Right ventricle myocardium inferior (tissue), 1 donor: ENCODE measurements at regions not wholly inside any gene's neighbourhood (a gene's known extent, or its start where the extent isn't known, plus 50 kb on each side); places are given as distances from the start of the nearest gene placed in this dataset.

Experiments
- ATAC-seq: fragments of 200-7000 bp; cut with Tn5 transposase; one replicate; pipeline ENCODE4 v1.9.1; 2020; ENCODE audit warnings: mild to moderate bottlenecking, moderate library complexity
- DNase-seq: peaks from one replicate; pipeline ENCODE4 v3.0.0; 2021; ENCODE audit errors: missing footprints
- intact Hi-C: fragments of 100-400 bp; cut with DNase I; formaldehyde crosslinking; loops from one replicate; pipeline ENCODE4 v1.11.0; 2022
- donor health status: DM: no; HTN: yes; CAD: no; lungs with severe emphysema.

DNA sequence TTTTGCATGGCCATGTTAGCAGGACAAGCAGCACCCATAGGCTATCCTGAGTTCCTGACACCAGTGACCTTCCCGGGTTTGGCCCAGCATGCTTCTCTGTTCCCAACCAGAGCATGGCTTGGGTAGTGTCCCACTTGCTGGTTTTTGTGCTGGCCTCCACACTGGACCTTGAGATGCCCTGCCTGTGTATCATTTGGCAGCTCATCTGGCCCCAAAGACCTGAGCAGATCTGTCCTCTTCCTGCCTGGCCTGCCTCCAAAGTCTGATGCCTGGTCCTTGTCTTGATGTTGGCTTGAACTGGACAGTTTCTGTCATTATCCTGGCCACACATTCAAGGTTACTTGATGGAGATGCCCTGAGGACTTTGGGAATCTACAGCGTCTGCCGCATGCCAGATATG lies 590.7 kb upstream of the KLF4 start:
- ATAC-seq: peak; percentile 29
- DNase-seq: no peak
- intact Hi-C loops: no loop called here

DNA sequence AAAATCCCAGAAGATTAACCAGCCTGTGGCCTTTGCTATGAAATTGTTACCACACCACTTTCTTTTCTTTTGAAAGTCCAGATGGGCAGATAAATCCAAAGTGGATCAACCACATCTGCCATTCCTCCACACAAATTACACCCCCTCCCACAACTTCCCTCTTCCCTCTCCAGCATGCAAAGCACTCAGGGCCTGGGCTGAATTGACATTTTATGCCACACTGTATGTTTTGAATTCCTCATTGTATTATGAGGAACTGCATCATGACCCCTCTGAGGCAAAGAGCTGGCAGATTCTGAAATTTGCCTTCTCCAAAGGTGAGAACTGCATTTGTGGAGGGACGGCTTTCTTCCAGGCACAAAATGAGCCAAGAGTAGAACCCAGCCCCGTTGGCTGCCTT lies 589.2 kb upstream of the KLF4 start:
- ATAC-seq: peak; percentile 53
- DNase-seq: no peak
- intact Hi-C loops: no loop called here

DNA sequence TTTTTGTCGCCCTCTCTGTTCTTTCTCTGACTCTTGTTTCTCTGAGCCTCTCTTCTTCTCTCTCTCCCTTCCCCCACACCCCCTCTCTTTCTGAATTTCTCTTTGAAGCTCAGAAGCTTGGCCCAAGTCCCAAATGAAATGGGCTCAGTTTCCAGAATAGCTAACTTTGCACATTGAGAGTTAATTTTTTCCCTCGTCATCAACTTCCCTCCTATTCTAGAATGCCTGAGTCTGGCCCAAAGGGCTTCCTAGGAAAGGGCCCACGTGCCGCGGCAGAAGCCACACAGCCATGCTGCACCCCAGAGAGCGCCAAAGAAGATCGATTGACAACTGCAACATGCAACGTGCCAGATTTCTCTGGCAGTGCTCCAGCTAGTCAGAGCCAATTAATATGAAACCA lies 588.8 kb upstream of the KLF4 start:
- intact Hi-C loops: no loop called here
- ATAC-seq: no peak
- DNase-seq: no peak

DNA sequence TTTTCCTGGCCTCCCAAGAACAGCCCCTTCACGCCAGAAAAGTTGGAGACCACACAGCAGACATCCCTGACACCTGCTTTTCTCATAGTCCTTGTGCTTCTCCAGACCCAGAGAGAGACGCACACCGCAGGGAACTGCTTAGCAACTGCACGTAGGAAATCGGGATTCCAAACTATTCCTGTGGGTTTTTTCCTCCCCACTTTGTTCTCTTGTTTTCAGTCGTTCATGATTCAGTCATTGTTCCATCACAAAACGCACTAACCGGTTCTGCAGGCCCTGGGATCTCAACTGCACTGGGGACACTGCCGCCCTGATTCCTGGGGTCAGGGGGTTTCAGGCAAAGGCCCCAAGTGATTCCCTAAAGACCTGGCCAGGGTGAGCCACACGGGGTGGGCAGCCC lies 588.0 kb upstream of the KLF4 start:
- intact Hi-C loops: no loop called here
- DNase-seq: no peak
- no peak for ATAC-seq

DNA sequence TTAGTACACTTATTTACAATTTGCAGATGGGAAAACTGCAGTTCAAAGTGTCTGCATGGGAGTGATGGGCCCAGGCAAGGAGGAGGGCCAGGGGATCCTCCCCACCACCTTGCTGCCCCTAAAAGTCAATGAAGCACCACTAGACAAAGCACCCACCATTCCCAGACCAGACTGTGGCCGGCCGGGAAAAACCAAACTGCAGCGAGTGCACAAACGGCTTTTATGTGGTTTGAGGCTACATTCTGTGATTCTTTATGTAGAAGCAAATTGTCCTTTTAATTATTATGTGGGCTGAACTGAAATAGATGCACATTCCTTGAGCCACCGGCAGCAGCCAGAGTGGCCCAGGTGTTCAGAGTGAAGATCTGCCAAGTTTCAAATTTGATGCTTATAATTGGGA lies 585.3 kb upstream of the KLF4 start:
- no peak for ATAC-seq

GRCh38 chr9:108073823-108074222 lies 584.3 kb upstream of the KLF4 start:
- no peak for ATAC-seq
- DNase-seq: no peak
- intact Hi-C loops: no loop called here

More for the DNA sequence above, 585.3 kb upstream of the KLF4 start:
- DNase-seq: no peak
- intact Hi-C loops: no loop called here

DNA sequence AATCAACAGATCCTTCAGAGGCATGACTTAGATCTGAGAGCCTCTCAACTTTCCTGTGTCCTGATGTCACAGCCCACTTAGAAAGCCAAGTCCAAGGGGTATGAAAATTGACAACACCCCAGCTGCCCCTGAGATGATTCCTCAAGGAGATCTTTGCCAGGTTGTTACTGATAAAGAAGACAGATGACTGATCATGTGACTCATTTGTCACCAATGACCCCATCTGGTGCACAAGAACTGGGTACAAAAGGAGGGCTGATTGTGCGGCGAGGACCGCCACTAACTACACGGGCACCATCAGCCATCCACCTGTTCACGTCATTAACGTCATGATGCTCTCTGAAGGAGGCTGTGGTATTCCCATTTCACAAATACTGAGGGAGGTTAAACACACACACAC lies 583.2 kb upstream of the KLF4 start:
- no peak for DNase-seq
- intact Hi-C loops: no loop called here
- no peak for ATAC-seq

DNA sequence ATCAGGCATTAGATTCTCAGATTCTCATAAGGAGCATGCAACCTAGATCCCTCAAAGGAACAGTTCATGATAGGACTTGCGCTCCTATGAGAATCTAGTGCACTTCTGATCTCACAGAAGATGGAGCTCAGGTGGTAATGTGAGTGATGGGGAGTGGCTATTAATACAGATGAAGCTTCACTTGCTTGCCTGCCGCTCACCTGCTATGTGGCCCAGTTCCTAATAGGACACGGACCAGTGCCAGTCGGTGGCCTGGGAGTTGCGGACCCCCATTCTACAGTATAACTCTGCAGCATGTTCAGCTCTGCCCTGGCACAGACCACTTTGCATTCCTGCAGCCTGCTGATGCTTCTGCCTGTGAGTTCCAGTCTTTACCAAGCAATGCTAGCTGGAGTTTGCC lies 581.3 kb upstream of the KLF4 start:
- DNase-seq: no peak
- intact Hi-C loops: no loop called here
- ATAC-seq: no peak

GRCh38 chr9:108069991-108070390 lies 580.4 kb upstream of the KLF4 start:
- ATAC-seq (no peak), DNase-seq (no peak)
- intact Hi-C loops: no loop called here

DNA sequence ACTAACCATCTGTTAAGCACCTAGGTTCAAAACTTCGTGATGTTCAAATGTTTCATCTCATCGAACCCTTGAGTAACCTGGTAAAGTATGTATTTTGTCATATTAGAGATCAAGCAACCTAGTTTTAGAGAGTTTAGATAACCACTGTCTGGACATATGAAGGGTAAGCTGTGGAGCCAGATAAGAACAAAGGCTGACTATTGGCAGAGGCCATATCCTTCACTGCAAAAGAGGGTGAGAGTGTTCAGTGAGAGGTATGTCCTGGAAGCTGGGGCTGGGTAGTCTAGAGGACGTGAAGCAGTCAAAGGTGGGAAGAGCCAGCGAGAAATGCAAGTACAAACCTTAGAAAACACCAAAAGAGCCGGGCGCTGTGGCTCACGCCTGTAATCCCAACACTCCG lies 573.1 kb upstream of the KLF4 start:
- no peak for ATAC-seq
- no peak for DNase-seq
- intact Hi-C loops: loop anchor here (1.0 kb wide), 1 partner anchor 17 kb away; no protein-coding TSS in a partner anchor

DNA sequence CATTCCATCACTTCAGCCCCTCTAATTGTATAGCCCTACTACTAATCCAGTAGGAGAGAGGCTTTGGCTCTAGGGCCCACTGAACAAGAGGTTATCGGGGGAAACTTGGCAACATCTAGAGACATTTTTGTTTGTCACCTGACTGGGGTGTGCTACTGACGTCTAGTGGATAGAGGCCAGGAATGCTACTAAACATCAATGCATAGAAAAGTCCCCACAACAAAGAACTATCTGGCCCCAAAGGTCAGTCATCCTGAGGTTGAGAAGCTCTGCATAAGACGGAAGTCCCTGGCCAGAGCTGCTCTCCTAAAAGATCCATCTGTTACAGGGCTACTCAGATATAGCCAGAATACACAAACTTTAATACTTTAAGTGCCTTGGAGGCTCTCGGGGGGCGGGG lies 570.6 kb upstream of the KLF4 start:
- ATAC-seq: no peak
- no peak for DNase-seq
- intact Hi-C loops: no loop called here

DNA sequence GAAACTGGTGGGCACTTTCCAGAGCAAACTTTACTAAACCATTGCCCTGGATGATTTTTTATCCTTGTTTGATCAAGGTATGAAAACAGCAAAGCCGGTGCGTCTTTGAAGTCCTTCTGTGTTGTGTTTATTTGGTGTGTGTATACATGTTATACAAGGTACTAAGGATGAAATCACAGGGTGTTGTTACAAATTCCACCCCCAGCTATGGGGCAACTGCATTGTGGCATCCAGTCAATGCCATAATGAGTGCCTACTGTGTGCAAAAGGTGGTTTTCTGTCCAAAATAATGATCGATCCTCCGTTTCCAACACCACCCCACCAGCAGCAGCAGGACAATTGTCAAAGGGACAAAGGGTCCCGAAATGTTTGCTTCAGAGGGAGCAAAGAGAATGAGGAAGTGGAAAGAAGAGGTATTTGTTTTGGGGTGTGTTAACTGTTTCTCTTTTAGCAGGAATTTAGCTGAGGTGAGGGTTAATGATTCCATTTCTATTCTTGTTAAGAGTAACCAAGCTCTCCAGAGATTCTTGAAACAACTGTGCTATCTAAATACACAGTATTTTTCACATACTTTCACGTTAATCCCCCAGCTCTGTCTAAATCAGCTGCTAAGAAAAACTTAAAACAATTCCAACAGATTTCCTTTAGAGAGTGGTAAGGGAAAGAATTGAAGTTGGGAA lies 568.7 kb upstream of the KLF4 start:
- DNase-seq: no peak
- intact Hi-C loops: loop anchor here (10.0 kb wide), 1 partner anchor 573 kb away; the partner anchor contains the start of gene KLF4
- ATAC-seq: no peak

GRCh38 chr9:108057421-108058134 lies 568.0 kb upstream of the KLF4 start:
- no peak for DNase-seq
- ATAC-seq: peak; percentile 63
- intact Hi-C loops: loop anchor here (10.0 kb wide), 1 partner anchor 573 kb away; the partner anchor contains the start of gene KLF4

- DNase-seq (no peak), ATAC-seq (no peak)
- intact Hi-C loops: loop anchor here (10.0 kb wide), 1 partner anchor 572 kb away; the partner anchor contains the start of gene KLF4
Measured at GRCh38 chr9:108056805-108057386, 567.3 kb upstream of the KLF4 start.

DNA sequence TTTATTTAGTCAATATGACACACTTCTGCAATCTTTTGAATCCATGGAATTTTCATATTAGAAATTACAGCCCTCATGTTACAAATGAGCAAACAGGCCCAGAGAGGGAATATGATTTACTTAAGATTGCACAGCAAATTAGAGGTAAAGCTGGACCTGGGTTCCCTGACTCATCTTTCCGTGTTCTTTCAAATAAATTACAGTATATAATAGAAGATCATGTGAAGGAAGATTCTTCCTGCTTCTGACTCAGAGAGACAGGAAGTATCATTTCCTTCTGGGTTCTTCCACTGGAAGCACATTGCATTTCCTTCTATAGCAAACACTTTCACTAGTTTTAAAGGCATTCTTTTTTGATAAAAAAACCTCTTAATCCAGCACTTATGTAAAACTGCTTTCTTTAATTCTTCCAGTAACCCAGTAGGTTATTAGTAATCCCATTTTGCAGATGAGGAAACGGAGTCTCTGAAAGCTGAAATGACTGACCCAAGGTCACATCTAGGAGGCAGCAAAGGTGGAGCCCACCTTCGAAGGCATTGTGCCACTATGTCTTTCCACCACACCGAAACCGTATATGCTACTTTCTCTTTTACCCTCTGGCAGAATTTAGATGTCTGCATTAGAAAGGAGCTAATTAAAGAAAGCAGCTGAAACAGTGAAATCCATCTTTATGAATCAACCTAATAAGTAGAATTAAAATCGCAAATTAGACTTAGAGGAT lies 566.7 kb upstream of the KLF4 start:
- intact Hi-C loops: loop anchor here (10.0 kb wide), 1 partner anchor 571 kb away; the partner anchor contains the start of gene KLF4
- DNase-seq (no peak), ATAC-seq (no peak)

GRCh38 chr9:108054131-108054630 lies 564.6 kb upstream of the KLF4 start:
- ATAC-seq: no peak
- DNase-seq: no peak
- intact Hi-C loops: loop anchor here (5.0 to 10.0 kb wide), 2 partner anchors 88 to 569 kb away; partner anchors contain the start of gene KLF4

- intact Hi-C loops: loop anchor here (5.0 to 10.0 kb wide), 2 partner anchors 89 to 569 kb away; partner anchors contain the start of gene KLF4
- peak; percentile 81 for ATAC-seq
- peak; percentile 79 for DNase-seq
Measured at GRCh38 chr9:108053555-108054061, 564.0 kb upstream of the KLF4 start.

DNA sequence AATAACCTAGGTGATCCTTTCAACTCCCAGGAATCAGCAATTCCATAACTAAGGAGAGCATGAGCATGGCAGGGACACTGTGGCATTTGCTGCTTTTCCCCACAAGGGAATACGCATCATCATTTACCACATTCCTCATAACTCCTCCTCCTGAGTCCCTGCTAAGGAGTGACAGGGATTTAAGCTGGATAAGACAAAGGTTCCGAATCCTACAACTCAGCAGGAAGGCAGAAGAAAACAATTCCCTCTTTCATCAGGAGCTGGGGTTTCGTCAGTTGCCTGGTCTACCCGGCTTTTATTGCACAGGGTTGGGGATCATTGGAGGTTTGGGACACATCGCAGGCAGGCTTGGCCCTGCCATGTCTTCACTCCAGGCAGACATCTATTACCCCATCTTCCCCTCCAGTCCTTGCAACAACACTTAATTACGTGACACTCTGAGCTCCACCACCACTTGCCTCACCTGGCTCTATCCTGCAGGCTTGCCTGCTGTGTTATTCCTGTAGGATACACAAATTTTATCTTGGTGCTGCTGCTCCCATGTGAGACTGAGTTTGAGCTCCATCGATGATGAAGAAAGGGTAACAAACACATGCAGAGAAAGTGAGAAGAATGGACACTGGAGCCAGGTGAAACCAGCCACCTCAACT lies 563.0 kb upstream of the KLF4 start:
- DNase-seq: no peak
- intact Hi-C loops: loop anchor here (5.0 to 10.0 kb wide), 2 partner anchors 90 to 568 kb away; partner anchors contain the start of gene KLF4
- no peak for ATAC-seq
